ENCODE measurements at regions not wholly inside any gene's neighbourhood (a gene's known extent, or its start where the extent isn't known, plus 50 kb on each side); places are given as distances from the start of the nearest gene placed in this dataset.

- Histone ChIP-seq H3K4me3 (ENCODE audit: low read depth, low read length) (no peak overlapping the region), H3K27me3 (ENCODE audit: control insufficient read depth, insufficient read depth, low read length) (no peaks in the 10 kb centered on the region), H3K36me3 (ENCODE audit: control insufficient read depth, insufficient read depth, low read length) (no peaks in the 10 kb centered on the region)
- no peak for DNase-seq (ENCODE audit: low read depth)
- no peak for TF ChIP-seq CTCF (IDR thresholded peaks at IDR 0.05; ENCODE audit: insufficient read depth, low read length, poor library complexity, severe bottlenecking)
These were observed 58.3 kb upstream of the LHFPL2 start for GRCh38 chr5:78706825-78707224.

GRCh38 chr5:78706381-78706780, 57.8 kb upstream of the LHFPL2 start:
- no peak for DNase-seq (ENCODE audit: low read depth)
- TF ChIP-seq CTCF (IDR thresholded peaks at IDR 0.05; ENCODE audit: insufficient read depth, low read length, poor library complexity, severe bottlenecking): no peak
- H3K36me3 ChIP-seq (ENCODE audit: control insufficient read depth, insufficient read depth, low read length): no peaks in the 10 kb centered on the region
- H3K4me3 ChIP-seq (ENCODE audit: low read depth, low read length): no peak overlapping the region
- H3K27me3 ChIP-seq (ENCODE audit: control insufficient read depth, insufficient read depth, low read length): no peaks in the 10 kb centered on the region

GRCh38 chr5:78705826-78706225, 57.3 kb upstream of the LHFPL2 start:
- DNase-seq (ENCODE audit: low read depth): no peak
- no peaks in the 10 kb centered on the region for H3K27me3 ChIP-seq (ENCODE audit: control insufficient read depth, insufficient read depth, low read length)
- TF ChIP-seq CTCF (IDR thresholded peaks at IDR 0.05; ENCODE audit: insufficient read depth, low read length, poor library complexity, severe bottlenecking): no peak
- no peaks in the 10 kb centered on the region for H3K36me3 ChIP-seq (ENCODE audit: control insufficient read depth, insufficient read depth, low read length)
- H3K4me3 ChIP-seq (ENCODE audit: low read depth, low read length): no peak overlapping the region

- Histone ChIP-seq H3K36me3 (ENCODE audit: control insufficient read depth, insufficient read depth, low read length) (no peaks in the 10 kb centered on the region), H3K27me3 (ENCODE audit: control insufficient read depth, insufficient read depth, low read length) (no peaks in the 10 kb centered on the region), H3K4me3 (ENCODE audit: low read depth, low read length) (no peak overlapping the region)
- no peak for DNase-seq (ENCODE audit: low read depth)
- no peak for TF ChIP-seq CTCF (IDR thresholded peaks at IDR 0.05; ENCODE audit: insufficient read depth, low read length, poor library complexity, severe bottlenecking)
These were observed 53.3 kb upstream of the LHFPL2 start for GRCh38 chr5:78701795-78702410.

- Histone ChIP-seq H3K36me3 (ENCODE audit: control insufficient read depth, insufficient read depth, low read length) (no peaks in the 10 kb centered on the region), H3K4me3 (ENCODE audit: low read depth, low read length) (no peak overlapping the region), H3K27me3 (ENCODE audit: control insufficient read depth, insufficient read depth, low read length) (no peaks in the 10 kb centered on the region)
- no peak for TF ChIP-seq CTCF (IDR thresholded peaks at IDR 0.05; ENCODE audit: insufficient read depth, low read length, poor library complexity, severe bottlenecking)
- DNase-seq (ENCODE audit: low read depth): peak; percentile 98
These were observed 51.1 kb upstream of the LHFPL2 start for GRCh38 chr5:78699552-78700153.

Measured in kidney epithelial cell (primary cell).